ENCODE measurements at regions not wholly inside any gene's neighbourhood (a gene's known extent, or its start where the extent isn't known, plus 50 kb on each side); places are given as distances from the start of the nearest gene placed in this dataset.
"Not testable (repeated sequence)": the region's sequence is repeated elsewhere in the genome, so short reads cannot be mapped to it uniquely, and the experiment has no call there.

DNA sequence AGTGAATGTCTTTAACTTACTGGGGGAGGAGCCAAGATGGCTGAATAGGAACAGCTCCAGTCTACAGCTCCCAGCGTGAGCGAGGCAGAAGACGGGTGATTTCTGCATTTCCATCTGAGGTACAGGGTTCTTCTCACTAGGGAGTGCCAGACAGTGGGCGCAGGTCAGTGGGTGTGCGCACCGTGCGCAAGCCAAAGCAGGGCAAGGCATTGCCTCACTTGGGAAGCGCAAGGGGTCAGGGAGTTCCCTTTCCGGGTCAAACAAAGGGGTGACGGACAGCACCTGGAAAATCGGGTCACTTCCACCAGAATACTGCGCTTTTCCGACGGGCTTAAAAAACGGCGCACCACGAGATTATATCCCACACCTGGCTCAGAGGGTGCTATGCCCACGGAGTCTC lies 187.3 kb downstream of the CHIC2 start:
- DNase-seq (ENCODE audit: low read depth) = not testable (repeated sequence)

DNA sequence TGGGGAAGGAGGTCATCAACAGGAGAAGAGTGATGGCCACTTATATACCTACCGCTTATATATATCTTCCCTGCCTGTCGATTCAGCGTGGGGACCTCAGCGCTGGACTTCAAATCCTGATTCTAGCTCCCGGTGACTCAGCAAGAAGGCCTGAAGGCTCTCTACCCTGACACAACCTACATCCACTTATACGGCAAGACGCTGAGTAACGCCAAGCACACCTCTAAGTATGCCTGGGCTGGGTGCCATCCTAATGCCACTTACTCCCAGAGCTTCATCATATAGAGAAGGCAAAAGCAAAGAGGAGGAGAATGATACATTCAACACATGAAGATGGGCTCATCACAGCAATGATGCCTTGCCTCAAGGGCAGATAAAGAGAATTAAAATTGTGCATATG lies 198.3 kb downstream of the CHIC2 start:
- DNase-seq (ENCODE audit: low read depth) = no peak

DNA sequence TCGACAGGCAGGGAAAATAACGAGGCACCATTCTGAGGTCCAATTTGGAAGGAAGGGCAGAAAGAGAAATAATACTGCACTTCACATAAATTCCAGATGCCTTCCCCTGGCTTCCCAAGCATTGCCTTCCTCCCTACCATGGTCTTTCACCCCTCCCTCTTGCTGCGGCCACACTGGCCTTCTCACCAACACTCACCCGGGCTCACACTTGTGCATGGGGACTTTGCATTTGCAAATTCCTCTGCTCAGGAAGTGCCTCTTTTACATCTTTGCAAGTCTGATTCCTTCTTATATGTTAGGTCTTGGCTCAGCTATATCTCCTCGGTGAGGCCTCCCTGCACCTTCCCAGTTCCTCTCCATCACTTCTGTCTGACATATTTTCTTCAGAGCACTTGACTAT lies 199.4 kb downstream of the CHIC2 start:
- DNase-seq (ENCODE audit: low read depth) = no peak

DNA sequence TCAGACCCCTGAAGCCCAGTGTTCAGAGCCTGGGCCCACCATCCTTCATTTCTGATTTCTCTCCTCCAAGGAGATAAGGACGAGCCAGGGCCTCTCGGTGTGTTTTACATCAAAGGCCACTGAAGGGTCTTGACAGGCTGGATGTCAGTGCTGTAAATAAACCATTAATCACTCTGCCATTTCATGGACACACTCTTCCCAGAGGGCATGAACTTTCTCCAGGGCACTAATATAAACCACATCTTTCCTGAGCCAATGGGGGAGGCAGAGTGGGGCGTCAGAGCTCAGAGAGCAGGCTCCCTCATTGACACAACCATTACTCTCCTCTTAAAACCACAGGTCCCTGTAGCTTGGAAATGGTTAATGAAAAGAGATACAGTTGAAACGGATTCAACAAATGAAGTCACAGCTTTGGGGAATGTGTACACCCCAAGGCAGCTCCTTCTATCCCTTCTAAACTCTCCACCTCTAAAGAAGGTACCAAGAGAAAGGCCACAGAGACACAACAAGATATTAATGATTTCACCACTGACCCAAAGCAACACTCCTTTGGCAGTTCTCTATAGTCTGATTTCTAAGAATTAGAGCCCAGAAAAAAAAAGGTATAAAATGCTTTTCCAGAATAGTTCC lies 200.6 kb downstream of the CHIC2 start:
- DNase-seq (ENCODE audit: low read depth) = no peak

DNA sequence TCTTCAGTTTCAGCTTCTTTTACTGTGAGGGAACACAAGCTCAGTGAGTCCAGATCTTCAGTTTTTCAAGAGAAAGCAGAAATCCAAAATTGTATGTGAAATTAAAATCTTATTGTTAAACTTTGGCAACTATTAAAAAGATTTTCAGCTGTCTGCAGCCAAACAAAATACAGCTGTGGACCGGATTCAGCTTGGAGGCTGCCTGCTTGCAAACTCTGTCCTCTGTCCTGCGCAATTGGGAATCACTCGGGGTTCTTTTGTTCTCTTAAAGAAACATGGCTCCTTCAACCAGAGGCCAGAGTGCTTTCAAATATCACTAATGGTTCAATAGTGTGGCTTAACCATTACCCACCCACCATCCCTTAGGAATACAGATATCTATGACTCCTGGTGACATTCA lies 201.2 kb downstream of the CHIC2 start:
- DNase-seq (ENCODE audit: low read depth) = no peak

DNA sequence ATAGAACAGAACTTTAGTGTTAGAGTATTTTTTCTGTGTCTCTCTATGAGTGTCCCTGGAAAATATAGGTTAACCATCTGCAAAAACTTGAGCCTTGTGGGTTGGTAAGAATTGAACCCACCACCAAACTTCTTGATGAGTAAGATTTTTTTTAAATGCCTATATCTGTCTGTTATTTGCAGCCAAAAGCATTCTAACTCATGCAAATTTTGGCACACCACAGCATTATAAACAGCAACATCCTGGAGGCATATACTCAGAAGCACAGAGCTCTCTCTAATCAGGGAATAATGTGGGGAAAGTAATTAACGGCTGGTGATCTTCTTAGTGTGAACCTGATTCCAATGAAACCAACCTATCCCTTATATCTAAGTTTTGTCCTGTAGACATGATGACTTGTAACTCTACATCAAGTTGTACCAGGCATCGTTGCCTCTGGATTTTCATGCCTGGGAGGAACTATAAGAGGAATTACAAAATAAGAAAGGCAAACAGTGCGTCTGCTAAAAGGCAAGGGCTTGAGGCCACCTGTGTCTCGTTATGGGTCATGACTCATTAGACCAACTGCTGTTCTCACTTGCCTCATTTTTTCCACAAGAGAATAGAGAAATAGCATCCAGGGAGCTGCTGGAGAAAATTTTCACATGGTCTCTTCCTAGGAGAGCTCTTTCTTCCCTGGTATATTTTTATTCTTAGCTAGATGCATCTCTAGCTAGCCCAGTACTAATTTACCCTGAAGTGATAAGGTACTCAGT lies 202.4 kb downstream of the CHIC2 start:
- DNase-seq (ENCODE audit: low read depth) = peak; percentile 52

DNA sequence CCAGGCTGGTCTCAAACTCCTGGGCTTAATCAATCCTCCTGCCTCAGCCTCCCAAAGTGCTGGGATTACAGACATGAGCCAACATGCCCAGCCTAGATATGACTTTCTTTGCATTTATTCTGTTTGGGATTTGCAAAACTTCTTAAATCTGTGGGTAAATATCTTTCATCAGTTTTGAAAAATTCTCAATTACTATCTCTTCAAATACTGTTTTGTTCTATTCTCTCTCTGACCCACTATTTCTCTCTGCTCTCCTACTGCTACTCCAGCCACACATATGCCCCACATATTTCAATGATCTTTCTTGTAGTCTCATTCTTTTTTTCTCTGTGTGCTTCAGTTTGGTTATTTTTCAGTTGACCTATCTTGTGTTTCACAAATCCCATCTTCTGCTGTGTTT lies 205.1 kb downstream of the CHIC2 start:
- no peak for DNase-seq (ENCODE audit: low read depth)

DNA sequence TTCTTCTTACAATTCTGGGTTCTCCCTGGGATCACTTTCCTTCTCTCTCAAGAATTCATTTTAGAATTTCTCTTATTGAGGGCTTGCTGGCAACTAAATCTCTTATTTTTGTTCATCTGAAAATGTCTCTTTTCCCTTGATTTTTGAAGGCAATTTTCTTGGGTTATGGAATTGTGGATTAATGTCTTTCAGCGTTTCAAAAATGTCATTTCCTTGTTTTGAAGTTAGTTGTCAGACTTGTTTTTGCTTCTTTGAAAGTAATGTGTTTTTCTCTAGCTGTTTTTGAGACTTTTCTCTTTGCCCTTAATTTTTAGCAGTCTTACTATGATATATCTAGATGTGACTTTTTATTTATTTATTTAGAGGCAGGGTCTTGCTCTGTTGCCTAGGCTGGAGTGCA lies 205.7 kb downstream of the CHIC2 start:
- no peak for DNase-seq (ENCODE audit: low read depth)

DNA sequence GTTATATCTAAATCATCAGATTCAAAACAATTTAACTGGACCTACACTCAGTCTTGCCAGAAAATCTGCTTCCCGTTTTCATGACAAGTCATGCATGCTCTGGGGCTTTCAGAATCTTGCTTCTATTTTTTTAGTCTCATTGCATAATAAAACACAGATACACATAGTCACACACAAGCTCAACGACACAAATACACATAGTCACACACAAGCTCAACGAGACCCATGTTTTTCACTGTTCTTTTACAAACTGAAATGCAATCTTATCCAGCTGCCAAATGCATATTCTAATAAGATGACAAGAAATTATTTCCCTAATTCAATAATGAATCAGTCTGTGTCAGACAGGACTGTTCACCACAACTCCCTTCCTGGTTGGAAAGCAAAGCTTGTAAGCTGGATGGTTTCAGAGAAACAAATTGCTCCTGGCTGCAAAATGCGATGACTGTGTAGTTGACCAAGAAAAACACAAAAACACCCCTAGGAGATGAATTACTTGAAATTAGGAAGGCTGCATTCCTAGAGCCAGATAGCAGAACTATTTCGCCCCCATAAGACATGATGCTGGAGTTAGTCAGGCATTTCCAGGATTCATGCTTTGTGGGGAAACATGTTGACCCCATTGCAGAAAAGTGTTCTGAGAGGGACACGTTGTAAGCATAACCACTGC lies 208.7 kb downstream of the CHIC2 start:
- peak; percentile 82 for DNase-seq (ENCODE audit: low read depth)

DNA sequence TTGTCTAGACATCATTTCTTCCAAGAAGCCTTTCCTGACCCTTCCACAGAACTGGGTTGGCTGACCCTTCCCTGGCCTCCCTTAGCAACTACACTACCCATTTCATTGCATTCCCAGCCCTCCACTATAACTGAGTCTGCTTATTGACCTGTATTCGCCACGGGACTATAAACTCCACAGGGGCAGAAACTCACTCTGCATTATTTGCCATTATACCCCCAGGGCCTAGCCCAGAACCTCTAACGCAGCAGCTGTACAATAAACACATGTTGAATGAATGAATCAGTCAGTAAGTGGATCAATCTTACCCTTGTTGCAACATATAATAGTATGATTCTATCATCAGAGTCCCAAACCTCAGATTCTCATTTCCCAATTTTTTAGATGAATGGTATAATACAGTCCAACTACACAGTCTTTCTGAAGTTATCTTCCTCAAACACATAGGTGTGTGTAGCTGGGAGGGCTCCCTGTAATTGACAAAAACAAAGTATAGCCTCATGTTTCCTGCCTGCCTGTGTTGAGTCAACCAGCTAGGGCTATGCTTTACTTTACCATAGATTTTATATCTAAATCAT lies 209.3 kb downstream of the CHIC2 start:
- DNase-seq (ENCODE audit: low read depth) = peak; percentile 35

DNA sequence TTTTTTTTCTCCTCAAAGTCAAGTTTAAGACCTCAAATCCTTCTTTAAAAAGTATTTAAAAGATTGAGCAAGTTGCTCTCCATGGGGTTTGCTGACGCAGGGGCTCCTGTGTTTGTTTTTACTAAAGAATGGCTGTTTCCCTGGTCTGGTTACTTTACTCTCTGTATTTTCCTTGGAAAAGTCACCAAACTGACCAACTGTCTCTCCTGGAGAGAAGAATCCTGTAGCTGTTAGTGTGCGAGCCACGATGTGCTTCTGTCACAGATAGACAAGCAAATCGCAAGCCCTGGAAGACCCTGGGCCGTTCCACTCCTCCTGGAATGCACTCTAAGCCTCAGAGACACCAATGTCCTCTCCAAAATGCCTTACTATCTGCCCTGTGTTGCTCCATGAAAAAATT lies 212.1 kb downstream of the CHIC2 start:
- no peak for DNase-seq (ENCODE audit: low read depth)

DNA sequence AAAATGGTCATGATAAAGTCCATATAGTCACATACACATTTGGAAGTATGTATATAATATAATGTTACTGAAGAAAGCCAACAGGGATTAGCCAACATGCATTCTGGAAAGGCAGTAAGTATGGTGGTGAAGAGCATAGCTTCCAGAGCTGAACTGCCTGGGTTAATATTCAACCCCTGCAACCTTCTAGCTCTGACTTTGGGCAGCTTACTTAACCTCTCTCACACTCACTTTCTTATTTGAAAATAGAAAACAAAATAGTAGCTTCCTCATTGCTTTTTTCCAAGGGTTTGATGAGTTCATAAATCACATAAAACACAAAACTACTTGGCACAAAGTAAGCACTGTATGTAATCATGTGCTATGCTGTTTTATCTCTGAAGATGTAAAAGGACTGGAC lies 216.4 kb downstream of the CHIC2 start:
- peak; percentile 76 for DNase-seq (ENCODE audit: low read depth)

DNA sequence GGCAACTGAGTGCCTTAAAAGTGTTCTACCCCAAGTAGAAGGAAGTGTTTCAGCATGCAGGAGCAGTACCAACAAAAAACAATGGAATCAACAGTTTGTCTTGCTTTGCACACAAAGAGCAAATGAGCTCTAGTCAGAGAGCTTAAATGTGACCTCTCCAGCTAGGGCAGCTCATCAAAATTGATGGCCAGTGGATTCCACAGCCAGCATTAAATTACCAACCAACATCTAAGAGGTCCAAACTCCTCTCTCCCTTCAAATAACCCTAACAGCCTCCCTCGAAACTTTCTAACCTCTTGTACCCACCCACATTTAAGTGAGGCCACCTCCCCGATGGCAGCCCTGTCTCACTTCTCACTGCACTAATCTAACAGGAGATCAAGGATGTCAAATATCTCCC lies 219.9 kb downstream of the CHIC2 start:
- DNase-seq (ENCODE audit: low read depth) = no peak

DNA sequence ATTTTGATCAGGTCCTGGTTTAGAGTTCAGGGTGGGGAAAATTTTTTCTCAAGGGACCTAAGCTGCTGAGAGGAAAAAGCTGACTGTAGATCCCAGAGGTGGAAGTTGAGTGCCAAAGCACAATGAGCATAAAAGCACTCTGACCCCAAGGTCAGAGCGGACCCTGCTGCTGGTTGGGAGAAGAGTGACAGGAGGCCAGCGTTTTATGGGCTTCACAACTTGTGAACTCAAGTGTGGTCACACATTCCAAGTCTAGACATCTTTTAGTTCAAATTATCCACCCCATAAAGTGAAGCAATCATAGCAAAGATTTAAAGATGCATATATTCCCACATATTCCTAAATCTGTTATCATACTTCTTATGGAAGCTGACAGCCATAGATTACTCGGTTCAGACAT lies 220.3 kb downstream of the CHIC2 start:
- DNase-seq (ENCODE audit: low read depth) = no peak

DNA sequence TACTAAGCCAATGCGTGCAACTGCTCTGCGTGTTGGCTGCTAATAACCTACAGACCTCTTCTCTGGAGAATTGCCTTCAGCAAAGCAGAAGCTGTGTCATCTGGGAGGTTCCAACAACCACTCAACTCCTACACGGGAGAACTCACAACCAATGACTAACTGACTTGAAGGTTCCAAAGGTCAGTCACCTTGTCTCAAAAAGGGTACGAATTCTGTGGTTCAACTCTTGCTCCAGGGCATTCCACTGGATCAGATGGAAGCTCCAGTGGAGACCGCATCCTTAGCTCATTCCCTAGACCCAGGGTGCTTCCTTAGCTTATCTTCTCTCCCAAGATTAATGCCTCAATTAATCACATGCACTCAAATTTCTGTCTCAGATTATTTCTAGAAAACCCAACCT lies 222.7 kb downstream of the CHIC2 start:
- no peak for DNase-seq (ENCODE audit: low read depth)

DNA sequence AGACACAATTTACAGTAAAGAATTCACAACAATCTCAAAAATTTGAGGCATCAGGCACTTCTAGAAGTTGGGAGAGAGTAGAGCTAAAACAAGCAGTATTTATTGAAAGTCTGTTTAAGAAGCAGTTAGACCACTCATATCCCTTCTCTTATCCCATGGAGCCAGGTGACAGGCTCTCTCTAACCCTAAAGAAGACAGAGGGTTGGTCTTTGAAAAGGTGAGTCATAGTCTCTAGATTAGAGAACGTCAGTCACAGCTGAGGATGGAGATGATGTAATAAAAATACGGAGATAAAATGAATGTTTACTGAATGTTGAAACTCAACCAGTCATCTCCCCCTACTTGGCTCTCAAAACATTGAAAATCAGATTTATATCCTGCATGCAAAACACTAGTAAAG lies 223.8 kb downstream of the CHIC2 start:
- DNase-seq (ENCODE audit: low read depth) = no peak

DNA sequence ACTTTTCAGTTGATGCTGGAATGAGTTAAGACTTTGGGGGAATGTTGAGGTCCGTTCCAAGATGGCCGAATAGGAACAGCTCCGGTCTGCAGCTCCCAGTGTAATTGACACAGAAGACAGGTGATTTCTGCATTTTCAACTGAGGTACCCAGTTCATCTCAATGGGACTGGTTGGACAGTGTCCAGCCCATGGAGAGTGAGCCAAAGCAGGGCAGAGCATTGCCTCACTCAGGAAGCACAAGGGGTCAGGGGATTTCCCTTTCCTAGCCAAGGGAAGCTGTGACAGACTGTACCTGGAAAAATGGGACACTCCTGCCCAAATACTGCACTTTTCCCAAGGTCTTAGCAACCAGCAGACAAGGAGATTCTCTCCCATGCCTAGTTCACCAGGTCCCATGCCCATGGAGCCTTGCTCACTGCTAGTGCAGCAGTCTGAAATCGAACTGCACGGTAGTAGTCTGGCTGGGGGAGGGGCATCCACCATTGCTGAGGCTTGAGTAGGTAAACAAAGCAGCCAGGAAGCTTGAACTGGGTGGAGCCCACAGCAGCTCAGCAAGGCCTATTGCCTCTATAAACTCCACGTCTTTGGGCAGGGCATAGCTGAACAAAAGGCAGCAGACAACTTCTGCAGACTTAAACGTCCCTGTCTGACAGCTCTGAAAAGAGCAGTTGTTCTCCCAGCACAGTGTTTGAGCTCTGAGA lies 231.0 kb downstream of the CHIC2 start:
- DNase-seq (ENCODE audit: low read depth) = not testable (repeated sequence)

DNA sequence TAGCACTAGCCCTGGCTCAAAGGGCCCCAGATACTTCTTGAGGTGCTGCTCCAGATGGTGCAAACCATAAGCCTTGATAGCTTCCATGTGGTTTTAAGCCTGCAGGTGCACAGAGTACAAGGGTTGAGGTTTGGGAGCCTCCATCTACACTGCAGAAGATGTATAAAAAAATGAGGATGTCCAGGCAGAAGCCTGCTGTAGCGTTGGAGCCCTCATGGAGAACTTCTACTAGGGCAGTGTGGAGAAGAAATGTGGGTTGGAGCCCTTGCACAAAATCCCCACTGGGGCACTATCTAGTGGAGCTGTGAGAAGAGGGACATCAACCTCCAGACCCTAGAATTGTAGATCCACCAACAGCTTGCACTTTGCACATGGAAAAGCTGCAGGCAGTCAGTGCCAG lies 231.9 kb downstream of the CHIC2 start:
- DNase-seq (ENCODE audit: low read depth) = no peak

DNA sequence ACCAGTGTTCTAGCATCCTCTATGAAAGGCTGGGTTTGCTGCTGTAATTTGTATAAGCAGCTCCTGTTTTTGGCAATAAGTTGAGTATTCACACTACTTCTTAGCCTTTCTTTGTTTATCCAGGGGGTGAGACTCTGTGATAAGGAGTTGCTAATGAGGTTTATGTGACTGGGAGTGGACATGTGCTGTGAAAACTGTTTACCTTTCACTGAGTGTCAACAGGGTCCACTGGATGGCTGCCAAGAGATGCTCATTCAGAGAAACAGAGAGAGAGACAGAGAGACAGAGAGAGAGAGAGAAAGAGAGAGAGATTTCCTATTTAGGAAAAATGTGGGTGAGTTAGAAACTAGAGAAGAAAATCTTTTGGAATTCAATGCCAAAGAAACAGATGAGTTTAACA lies 233.9 kb downstream of the CHIC2 start:
- no peak for DNase-seq (ENCODE audit: low read depth)

DNA sequence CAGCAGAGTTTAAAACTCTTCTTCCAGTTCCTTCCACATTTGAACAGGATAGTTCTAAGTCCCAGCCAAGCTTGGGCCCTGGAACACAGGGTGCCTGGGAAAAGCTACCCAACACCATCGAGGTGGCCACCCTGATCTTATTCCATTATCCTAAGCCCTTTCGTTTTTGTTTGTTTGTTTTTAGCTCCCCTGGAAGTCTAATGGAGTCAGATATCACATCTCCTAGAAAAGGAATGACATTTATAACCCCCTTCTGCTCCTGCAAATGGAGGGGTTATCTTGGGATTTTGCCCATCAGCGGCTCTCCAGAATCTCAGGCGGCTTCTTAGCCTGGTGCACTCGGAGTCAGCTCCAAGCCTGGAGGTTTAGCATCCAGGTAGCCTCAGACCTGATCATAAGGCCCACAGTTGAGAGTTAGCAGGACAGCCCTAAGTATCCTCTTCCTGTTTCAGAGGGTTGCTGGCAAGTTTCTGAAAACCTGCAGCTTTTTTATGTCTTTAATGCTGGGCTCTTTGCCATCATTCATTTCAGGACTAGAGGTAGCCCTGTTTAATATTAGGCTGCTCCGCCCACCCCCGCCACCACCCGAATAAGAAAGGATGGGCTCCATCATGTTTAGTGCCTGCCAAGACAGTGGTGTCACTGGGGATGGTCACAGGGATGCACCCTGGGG lies 230.0 kb upstream of the LNX1 start:
- DNase-seq (ENCODE audit: low read depth) = no peak

DNA sequence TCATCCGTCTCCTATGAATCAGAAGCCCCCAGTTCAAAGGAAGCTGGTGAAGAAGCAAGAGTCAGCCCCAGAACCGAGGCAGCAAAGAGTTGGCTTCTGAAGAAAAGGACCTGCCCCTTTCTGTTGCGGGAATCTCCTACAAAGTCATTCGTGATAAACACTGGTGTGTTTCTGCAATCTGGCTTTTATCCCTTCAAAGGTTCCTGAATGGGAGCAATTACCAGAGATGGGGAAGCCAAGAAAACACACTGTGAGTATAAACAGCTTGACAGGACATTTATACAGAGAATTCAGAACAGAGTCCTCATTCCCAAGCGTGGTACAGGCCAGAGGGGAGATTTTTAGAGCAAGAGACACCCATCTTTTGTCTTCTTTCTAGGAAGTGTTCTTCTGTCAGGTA lies 226.8 kb upstream of the LNX1 start:
- no peak for DNase-seq (ENCODE audit: low read depth)

DNA sequence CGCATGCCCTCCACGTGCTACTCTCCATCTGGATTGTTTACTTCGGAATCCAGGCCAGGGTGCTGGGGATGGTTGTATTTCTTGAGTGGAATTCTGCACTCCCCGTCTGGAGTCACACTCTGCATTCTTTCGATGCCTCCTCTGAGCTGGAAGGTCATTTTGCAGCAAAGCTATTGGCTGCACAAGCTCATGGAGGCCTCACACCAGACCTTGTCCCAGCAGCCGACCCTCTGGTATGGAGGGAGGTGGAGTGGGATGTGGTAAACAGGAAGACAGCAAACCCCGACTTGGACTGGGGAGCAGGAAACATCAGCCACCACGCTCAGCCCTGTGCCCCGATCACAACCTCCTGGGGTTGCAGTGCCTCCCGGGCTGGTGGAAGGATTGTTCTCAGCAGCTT lies 225.3 kb upstream of the LNX1 start:
- DNase-seq (ENCODE audit: low read depth) = no peak

All from renal cortical epithelial cell (primary cell).